H1 (cell line): ENCODE measurements at regions not wholly inside any gene's neighbourhood (a gene's known extent, or its start where the extent isn't known, plus 50 kb on each side); places are given as distances from the start of the nearest gene placed in this dataset.

Source experiments
- POLR2AphosphoS5 ChIP-seq: IDR thresholded peaks from 2 replicates; pipeline ENCODE4 v1.6.1; 2011; ENCODE audit warnings: low read depth, low read length
- TEAD4 ChIP-seq: IDR thresholded peaks from 2 replicates; pipeline ENCODE4 v1.6.1; 2012; ENCODE audit warnings: low read depth, low read length, inconsistent platforms, mixed read lengths
- TF ChIP-seq, protein P1 (sequence below), 3 experiments: IDR thresholded peaks; 1 replicate in 2 of 3; 2 replicates in 1 of 3; pipeline versions ENCODE4 v1.5.1 to v1.6.1; 2011; ENCODE audit warnings: low read length in 3 of 3, mild to moderate bottlenecking in 3 of 3, inconsistent platforms in 2 of 3, low read depth in 1 of 3, moderate library complexity in 1 of 3; ENCODE audit not compliant: insufficient read depth in 1 of 3; ENCODE audit errors: control extremely low read depth in 1 of 3
- TF ChIP-seq, protein P2 (sequence below): IDR thresholded peaks from 2 replicates; pipeline ENCODE4 v1.6.1; 2012; ENCODE audit warnings: inconsistent platforms
- TF ChIP-seq, protein P3 (sequence below): IDR thresholded peaks from 2 replicates; pipeline ENCODE4 v1.6.1; 2011; ENCODE audit warnings: low read depth, mild to moderate bottlenecking, low read length; ENCODE audit not compliant: insufficient read depth
- TF ChIP-seq, protein P4 (sequence below): IDR thresholded peaks from 2 replicates; pipeline ENCODE4 v1.6.1; 2011; ENCODE audit warnings: low read length, improper control_type of control experiment

DNA sequence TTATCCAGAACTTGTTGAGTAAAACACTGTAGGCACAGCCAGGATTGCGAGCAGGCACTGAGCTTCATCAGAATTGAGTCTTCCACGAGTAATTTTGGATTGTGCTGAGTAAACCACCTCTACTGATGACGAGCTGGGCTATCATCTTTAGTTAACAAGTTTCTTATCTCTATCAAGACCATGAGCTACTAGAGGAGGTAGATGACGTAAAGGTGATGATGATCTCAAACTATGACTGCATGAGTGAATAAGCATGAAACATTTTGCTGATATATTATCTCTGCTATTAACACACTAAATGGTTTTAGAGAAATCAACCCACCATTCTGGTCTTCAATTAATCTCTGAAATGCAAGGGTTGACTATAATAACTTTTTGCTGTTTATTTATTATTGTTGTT lies 506.0 kb downstream of the GBE1 start (continued):
- TF ChIP-seq, protein P1, sequence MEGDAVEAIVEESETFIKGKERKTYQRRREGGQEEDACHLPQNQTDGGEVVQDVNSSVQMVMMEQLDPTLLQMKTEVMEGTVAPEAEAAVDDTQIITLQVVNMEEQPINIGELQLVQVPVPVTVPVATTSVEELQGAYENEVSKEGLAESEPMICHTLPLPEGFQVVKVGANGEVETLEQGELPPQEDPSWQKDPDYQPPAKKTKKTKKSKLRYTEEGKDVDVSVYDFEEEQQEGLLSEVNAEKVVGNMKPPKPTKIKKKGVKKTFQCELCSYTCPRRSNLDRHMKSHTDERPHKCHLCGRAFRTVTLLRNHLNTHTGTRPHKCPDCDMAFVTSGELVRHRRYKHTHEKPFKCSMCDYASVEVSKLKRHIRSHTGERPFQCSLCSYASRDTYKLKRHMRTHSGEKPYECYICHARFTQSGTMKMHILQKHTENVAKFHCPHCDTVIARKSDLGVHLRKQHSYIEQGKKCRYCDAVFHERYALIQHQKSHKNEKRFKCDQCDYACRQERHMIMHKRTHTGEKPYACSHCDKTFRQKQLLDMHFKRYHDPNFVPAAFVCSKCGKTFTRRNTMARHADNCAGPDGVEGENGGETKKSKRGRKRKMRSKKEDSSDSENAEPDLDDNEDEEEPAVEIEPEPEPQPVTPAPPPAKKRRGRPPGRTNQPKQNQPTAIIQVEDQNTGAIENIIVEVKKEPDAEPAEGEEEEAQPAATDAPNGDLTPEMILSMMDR (IDR thresholded peaks at IDR 0.05; ENCODE audit: control extremely low read depth in 1 of 3, insufficient read depth in 1 of 3, low read depth in 1 of 3, low read length in 3 of 3), result no peak
- TF ChIP-seq, protein P2, sequence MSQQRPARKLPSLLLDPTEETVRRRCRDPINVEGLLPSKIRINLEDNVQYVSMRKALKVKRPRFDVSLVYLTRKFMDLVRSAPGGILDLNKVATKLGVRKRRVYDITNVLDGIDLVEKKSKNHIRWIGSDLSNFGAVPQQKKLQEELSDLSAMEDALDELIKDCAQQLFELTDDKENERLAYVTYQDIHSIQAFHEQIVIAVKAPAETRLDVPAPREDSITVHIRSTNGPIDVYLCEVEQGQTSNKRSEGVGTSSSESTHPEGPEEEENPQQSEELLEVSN, result no peak
- TF ChIP-seq, protein P3, sequence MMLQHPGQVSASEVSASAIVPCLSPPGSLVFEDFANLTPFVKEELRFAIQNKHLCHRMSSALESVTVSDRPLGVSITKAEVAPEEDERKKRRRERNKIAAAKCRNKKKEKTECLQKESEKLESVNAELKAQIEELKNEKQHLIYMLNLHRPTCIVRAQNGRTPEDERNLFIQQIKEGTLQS, result no peak
- TF ChIP-seq POLR2AphosphoS5 (no peak), TEAD4 (no peak)
- TF ChIP-seq, protein P4, sequence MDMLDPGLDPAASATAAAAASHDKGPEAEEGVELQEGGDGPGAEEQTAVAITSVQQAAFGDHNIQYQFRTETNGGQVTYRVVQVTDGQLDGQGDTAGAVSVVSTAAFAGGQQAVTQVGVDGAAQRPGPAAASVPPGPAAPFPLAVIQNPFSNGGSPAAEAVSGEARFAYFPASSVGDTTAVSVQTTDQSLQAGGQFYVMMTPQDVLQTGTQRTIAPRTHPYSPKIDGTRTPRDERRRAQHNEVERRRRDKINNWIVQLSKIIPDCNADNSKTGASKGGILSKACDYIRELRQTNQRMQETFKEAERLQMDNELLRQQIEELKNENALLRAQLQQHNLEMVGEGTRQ, result no peak
- TF ChIP-seq, all 59 proteins: peak for 0
